ENCODE measurements at regions not wholly inside any gene's neighbourhood (a gene's known extent, or its start where the extent isn't known, plus 50 kb on each side); places are given as distances from the start of the nearest gene placed in this dataset.

GRCh38 chr20:11020712-11021111 lies 346.9 kb upstream of the JAG1 start:
- TF ChIP-seq CTCF (conservative IDR thresholded peaks at IDR 0.05; ENCODE audit: low read length) (no peak), EZH2phosphoT487 (IDR thresholded peaks at IDR 0.05; ENCODE audit: borderline replicate concordance, low read depth, low read length) (no peak)
